AG10803 (cell line): ENCODE measurements at regions not wholly inside any gene's neighbourhood (a gene's known extent, or its start where the extent isn't known, plus 50 kb on each side); places are given as distances from the start of the nearest gene placed in this dataset.

Experiments
- DNase-seq: peaks from one replicate; pipeline ENCODE4 v3.0.0; 2010; ENCODE audit warnings: low read depth
- H3K4me3 ChIP-seq: 2 replicates; pipeline ENCODE4 v1.5.1; 2011; ENCODE audit warnings: mild to moderate bottlenecking, low read length, control low read depth
- TF ChIP-seq, protein P1 (sequence below): conservative IDR thresholded peaks from 2 replicates; pipeline ENCODE4 v1.5.1; 2011; ENCODE audit warnings: mild to moderate bottlenecking, low read length, control low read depth, inconsistent platforms

DNA sequence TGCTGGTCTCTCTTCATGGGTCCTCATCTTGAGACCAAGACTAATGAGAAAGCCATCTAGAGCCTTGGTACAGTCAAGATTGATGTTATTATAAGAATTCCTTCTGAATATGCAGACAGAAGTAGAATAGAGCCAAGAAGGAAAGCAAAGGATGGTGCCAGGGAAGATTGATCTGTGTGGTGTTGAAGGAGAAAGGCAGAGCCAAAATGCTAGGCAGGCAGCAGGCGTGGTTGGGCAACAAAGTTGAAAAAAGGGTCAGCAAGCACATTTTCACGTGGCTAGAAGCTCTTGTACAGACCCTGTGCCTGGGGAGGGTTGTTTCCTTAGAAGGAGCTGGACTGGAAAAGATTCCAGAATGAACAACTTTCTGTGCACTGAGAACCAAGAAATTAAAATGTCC is 319.7 kb upstream of the ARGLU1 start:
- TF ChIP-seq, protein P1, sequence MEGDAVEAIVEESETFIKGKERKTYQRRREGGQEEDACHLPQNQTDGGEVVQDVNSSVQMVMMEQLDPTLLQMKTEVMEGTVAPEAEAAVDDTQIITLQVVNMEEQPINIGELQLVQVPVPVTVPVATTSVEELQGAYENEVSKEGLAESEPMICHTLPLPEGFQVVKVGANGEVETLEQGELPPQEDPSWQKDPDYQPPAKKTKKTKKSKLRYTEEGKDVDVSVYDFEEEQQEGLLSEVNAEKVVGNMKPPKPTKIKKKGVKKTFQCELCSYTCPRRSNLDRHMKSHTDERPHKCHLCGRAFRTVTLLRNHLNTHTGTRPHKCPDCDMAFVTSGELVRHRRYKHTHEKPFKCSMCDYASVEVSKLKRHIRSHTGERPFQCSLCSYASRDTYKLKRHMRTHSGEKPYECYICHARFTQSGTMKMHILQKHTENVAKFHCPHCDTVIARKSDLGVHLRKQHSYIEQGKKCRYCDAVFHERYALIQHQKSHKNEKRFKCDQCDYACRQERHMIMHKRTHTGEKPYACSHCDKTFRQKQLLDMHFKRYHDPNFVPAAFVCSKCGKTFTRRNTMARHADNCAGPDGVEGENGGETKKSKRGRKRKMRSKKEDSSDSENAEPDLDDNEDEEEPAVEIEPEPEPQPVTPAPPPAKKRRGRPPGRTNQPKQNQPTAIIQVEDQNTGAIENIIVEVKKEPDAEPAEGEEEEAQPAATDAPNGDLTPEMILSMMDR = no peak
- H3K4me3 ChIP-seq = no peak overlapping the region
- DNase-seq = no peak

DNA sequence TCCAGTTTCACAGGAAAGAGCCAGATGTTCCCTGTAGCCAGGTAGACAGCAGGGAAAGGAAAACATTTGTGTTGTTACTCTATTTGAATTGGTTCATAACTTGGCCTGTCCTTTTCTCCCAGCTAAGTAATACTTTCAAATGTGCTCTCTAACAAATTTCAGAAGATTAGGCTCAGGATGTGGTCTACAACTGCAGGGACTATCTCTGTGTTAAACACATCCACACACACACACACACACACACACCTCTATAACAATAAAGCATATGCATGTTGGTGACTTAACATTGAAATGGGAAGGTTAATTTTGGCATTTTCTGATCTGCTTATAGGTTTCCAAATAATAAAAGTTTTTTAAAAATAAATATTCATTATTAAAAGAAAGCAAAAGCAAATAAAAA is 316.0 kb upstream of the ARGLU1 start:
- no peak overlapping the region for H3K4me3 ChIP-seq
- DNase-seq = no peak
- TF ChIP-seq, protein P1 = no peak

DNA sequence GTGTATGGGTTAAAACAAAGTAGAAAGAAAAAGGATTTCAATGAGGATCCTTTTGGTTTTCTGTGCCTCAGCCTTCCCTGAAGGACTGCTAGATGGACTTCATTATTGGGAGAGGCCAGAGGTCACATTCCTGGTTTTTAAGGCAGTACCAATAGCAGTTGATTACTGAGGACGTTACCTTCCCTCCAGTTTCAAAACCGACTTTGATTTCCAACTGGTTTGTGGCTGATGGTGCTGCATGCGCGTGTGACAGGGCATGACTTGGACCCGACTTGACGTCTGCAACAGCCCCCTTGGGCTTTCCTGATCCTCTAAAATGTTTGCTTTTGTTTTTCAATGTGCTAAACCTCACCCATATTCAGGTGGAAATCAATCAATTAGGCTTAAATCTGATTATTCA is 314.3 kb upstream of the ARGLU1 start:
- no peak for DNase-seq
- H3K4me3 ChIP-seq = no peak overlapping the region
- TF ChIP-seq, protein P1 = no peak

DNA sequence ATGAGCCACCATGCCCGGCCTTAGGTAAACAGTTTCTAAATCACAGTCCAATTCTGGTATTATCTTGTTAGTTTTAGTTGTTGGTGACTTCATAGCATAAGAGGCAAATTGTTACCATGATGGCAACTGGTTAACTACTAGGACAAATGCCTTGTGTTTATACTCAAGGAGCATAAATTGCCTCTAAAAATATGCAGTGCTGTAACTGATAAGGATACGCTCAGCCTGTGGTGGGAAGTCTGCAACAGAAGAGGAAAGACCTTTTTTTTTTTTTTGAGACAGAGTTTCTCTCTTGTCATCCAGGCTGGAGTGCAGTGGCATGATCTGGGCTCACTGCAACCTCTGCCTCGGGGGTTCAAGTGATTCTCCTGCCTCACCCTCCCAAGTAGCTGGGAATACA is 311.9 kb upstream of the ARGLU1 start:
- TF ChIP-seq, protein P1 = no peak
- no peak overlapping the region for H3K4me3 ChIP-seq
- DNase-seq = no peak

DNA sequence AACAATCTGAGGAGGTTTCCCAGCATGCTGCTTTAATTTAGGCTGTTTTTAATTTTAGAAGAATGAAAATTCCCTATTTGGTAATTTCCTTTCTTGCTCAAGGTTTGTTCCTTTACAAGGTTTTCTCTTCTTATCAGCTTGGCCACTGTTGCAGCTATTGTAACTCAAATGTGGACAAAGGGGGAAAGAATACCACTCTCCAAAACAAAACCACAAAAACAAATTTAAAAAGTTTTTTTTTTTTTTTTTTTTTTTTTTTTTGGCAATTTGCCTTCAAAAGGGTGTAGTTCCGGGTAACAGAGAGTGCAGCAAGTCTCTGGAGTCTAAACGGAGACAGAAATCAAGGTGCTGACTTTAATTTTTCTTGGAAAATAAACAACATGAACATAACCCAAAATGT is 306.4 kb upstream of the ARGLU1 start:
- no peak for DNase-seq
- TF ChIP-seq, protein P1 = no peak
- H3K4me3 ChIP-seq = no peak overlapping the region

DNA sequence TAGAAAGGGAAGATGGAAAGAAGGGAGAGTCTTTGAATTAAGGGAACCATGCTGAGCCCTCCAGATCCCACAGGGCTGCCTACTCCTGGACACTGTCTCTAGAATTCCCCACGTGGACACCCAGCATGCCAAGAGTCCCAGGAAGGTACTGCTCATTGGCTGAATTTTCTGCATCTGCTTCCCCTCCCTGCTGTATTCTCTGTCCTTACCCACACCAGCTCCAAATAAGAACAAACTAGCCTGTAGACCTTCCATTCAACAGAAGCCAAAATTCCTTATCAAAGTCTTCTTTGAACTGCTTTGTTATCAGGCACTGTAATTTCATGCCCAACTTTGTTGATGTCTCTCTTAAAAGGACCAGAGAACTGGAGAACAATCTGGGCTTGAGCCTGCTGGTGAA is 305.9 kb upstream of the ARGLU1 start:
- TF ChIP-seq, protein P1 = no peak
- no peak overlapping the region for H3K4me3 ChIP-seq
- DNase-seq = no peak

DNA sequence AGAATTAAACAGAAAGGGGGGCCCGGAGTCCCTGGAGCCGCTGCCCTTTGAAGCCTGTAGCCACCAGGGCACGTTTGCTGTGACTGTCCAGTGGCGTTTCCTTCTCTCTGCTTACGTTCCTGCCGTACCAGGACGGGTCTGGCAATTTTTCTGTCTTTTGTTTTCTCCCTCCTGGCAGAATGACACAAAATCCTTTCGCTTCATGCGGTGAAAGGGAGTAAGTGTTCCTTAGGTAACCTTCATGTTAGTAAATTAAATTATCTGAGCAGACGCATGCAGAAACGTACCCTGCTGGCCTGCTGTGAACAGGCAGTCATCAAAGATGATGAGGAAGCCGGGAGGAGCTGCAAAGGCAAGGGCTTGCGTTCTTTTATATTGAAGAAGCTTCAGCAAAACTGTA is 299.3 kb upstream of the ARGLU1 start:
- TF ChIP-seq, protein P1 = 0 out of 2 replicates have a peak, but pooled peaks have one; percentile 1
- H3K4me3 ChIP-seq = no peak overlapping the region
- no peak for DNase-seq
